Stomach (tissue), 4 donors: ENCODE measurements at regions not wholly inside any gene's neighbourhood (a gene's known extent, or its start where the extent isn't known, plus 50 kb on each side); places are given as distances from the start of the nearest gene placed in this dataset.

Experiments used
- EP300 ChIP-seq: sonication (generic); formaldehyde crosslinking; IDR thresholded peaks from one replicate; pipeline ENCODE4 v1.6.1; 2017; ENCODE audit warnings: antibody characterized with exemption
- POLR2A ChIP-seq, 4 donors: fragments of 450-650 bp; IDR thresholded peaks; one replicate each; pipeline ENCODE4 v1.6.1; 2016; ENCODE audit warnings: antibody characterized with exemption in 4 of 4, control low read depth in 2 of 4, mild to moderate bottlenecking in 1 of 4, moderate library complexity in 1 of 4
- POLR2AphosphoS5 ChIP-seq, 3 donors: sonication (generic); formaldehyde crosslinking; IDR thresholded peaks; one replicate each; pipeline ENCODE4 v1.6.1; 2016; ENCODE audit warnings: antibody characterized with exemption in 3 of 3
- TF ChIP-seq, protein P1 (sequence below), 7 experiments: fragments of 450-650 bp in 4 of 7; fragments of 200-600 bp in 3 of 7; sonication (generic) in 3 of 7; IDR thresholded peaks; one replicate each; pipeline ENCODE4 v1.5.1; 2016 to 2019; ENCODE audit warnings: antibody characterized with exemption in 7 of 7, control low read depth in 2 of 7, mild to moderate bottlenecking in 1 of 7

- TF ChIP-seq, protein P1, sequence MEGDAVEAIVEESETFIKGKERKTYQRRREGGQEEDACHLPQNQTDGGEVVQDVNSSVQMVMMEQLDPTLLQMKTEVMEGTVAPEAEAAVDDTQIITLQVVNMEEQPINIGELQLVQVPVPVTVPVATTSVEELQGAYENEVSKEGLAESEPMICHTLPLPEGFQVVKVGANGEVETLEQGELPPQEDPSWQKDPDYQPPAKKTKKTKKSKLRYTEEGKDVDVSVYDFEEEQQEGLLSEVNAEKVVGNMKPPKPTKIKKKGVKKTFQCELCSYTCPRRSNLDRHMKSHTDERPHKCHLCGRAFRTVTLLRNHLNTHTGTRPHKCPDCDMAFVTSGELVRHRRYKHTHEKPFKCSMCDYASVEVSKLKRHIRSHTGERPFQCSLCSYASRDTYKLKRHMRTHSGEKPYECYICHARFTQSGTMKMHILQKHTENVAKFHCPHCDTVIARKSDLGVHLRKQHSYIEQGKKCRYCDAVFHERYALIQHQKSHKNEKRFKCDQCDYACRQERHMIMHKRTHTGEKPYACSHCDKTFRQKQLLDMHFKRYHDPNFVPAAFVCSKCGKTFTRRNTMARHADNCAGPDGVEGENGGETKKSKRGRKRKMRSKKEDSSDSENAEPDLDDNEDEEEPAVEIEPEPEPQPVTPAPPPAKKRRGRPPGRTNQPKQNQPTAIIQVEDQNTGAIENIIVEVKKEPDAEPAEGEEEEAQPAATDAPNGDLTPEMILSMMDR (IDR thresholded peaks at IDR 0.05): no peak
- TF ChIP-seq EP300: no peak
- TF ChIP-seq POLR2AphosphoS5 (IDR thresholded peaks at IDR 0.05): no peak
- no peak for TF ChIP-seq POLR2A (IDR thresholded peaks at IDR 0.05)
Observed at GRCh38 chr13:105471673-105472072, 1063.8 kb downstream of the EFNB2 start.
